ENCODE measurements at regions not wholly inside any gene's neighbourhood (a gene's known extent, or its start where the extent isn't known, plus 50 kb on each side); places are given as distances from the start of the nearest gene placed in this dataset.

GRCh38 chr20:6689339-6689973, 78.0 kb upstream of the BMP2 start:
- no peak overlapping the region for H4K91ac ChIP-seq (replicated peaks; ENCODE audit: insufficient read length, low read length)
- no peak overlapping the region for H2BK12ac ChIP-seq (ENCODE audit: low read depth, low read length)
- WGBS, 2 experiments (ENCODE audit: extremely low coverage in 1 of 2, insufficient coverage in 1 of 2, insufficient read length in 1 of 2, insufficient replicate concordance in 2 of 2, low coverage in 1 of 2, low lambda C conversion rate in 2 of 2, missing lambda C conversion rate in 1 of 2), result 88% methylated on average over 7 of the region's 7 CpGs; no CpG with 5 or more reads in 1 of the 2 experiments
- TF ChIP-seq YY1 (IDR thresholded peaks at IDR 0.05; ENCODE audit: low read depth, low read length), result no peak
- no peak for TF ChIP-seq USF2 (IDR thresholded peaks at IDR 0.05; ENCODE audit: low read length)
- no peak for TF ChIP-seq NANOG (IDR thresholded peaks at IDR 0.05; ENCODE audit: insufficient read depth, low read depth, low read length, poor library complexity, severe bottlenecking)
- TF ChIP-seq HDAC2 (IDR thresholded peaks at IDR 0.05; ENCODE audit: borderline replicate concordance in 1 of 2, low read depth in 2 of 2, low read length in 2 of 2), result no peak
- TF ChIP-seq TAF1 (IDR thresholded peaks at IDR 0.05; ENCODE audit: low read depth, low read length), result no peak
- TF ChIP-seq GTF2F1 (IDR thresholded peaks at IDR 0.05; ENCODE audit: borderline replicate concordance, low read depth, low read length), result no peak
- TF ChIP-seq PHF8 (conservative IDR thresholded peaks at IDR 0.05; ENCODE audit: low read depth, low read length), result no peak
- no peak for TF ChIP-seq RNF2 (IDR thresholded peaks at IDR 0.05; ENCODE audit: borderline replicate concordance, low read depth, low read length, missing control alignments, poor library complexity, severe bottlenecking)
- TF ChIP-seq TEAD4 (IDR thresholded peaks at IDR 0.05; ENCODE audit: low read depth, low read length), result no peak
- POLR2A ChIA-PET (ENCODE audit: partially characterized antibody), result no interaction called here
- H3K27me3 ChIP-seq (replicated peaks in 1 of 4; ENCODE audit: control insufficient read depth in 3 of 4, extremely low read depth in 1 of 4, insufficient read depth in 3 of 4, low read length in 3 of 4), result no peaks in the 10 kb centered on the region
- DNase-seq (ENCODE audit: low read depth in 1 of 2, low spot score in 2 of 2), result no peak
- H2BK15ac ChIP-seq (ENCODE audit: low read length), result no peak overlapping the region
- H3K4me2 ChIP-seq (ENCODE audit: insufficient read depth in 1 of 2, low read depth in 2 of 2, low read length in 2 of 2), result no peak overlapping the region
- H3K36me3 ChIP-seq (ENCODE audit: control insufficient read depth in 2 of 4, insufficient read depth in 4 of 4, low read length in 3 of 4), result no peaks in the 10 kb centered on the region
- H3K4ac ChIP-seq (replicated peaks; ENCODE audit: insufficient read length, low read depth, low read length), result no peak overlapping the region
- H3K27ac ChIP-seq (ENCODE audit: low read depth, low read length), result no peak overlapping the region
- no peak overlapping the region for H4K8ac ChIP-seq (ENCODE audit: extremely low read depth, insufficient read depth, low read length)
- H3K79me2 ChIP-seq (ENCODE audit: control insufficient read depth in 1 of 2, insufficient read depth in 2 of 2, low read length in 2 of 2), result no peaks in the 10 kb centered on the region
- no peak overlapping the region for H2BK120ac ChIP-seq (replicated peaks; ENCODE audit: low read depth, low read length)
- H3K23ac ChIP-seq (ENCODE audit: insufficient read length), result no peak overlapping the region
- FAIRE-seq, result no peak
- H3K79me1 ChIP-seq (ENCODE audit: low read depth, low read length), result no peaks in the 10 kb centered on the region
- H2AFZ ChIP-seq (ENCODE audit: low read length), result no peak overlapping the region
- H4K20me1 ChIP-seq (replicated peaks in 1 of 2; ENCODE audit: control insufficient read depth in 1 of 2, insufficient read depth in 2 of 2, low read length in 2 of 2), result no peaks in the 10 kb centered on the region
- H3K9me3 ChIP-seq (ENCODE audit: insufficient read depth in 2 of 2, low read depth in 1 of 2, low read length in 1 of 2), result no peaks in the 10 kb centered on the region
- H2AK5ac ChIP-seq (ENCODE audit: low read depth, low read length), result no peak overlapping the region
- no peak overlapping the region for H3K18ac ChIP-seq (ENCODE audit: extremely low read depth, low read length)
- H2BK5ac ChIP-seq (ENCODE audit: low read depth, low read length), result no peak overlapping the region
- H3K9ac ChIP-seq (replicated peaks in 1 of 4; ENCODE audit: extremely low read depth in 1 of 4, low read depth in 3 of 4, low read length in 3 of 4), result no peak overlapping the region
- no peak overlapping the region for H3K14ac ChIP-seq (ENCODE audit: insufficient read length)
- no peak overlapping the region for H2BK20ac ChIP-seq (ENCODE audit: low read length)
- CTCF ChIA-PET (ENCODE audit: partially characterized antibody), result no interaction called here
- H3K4me1 ChIP-seq (replicated peaks in 1 of 4; ENCODE audit: control insufficient read depth in 3 of 4, insufficient read depth in 4 of 4, low read length in 3 of 4), result 0 out of 7 replicates have a peak, but pooled peaks cover 0 to 2% (median 0%) of the 10 kb centered on the region in 4 experiments
- no peak overlapping the region for H3K56ac ChIP-seq (replicated peaks; ENCODE audit: insufficient read length, low read depth, low read length)
- H3K4me3 ChIP-seq (ENCODE audit: extremely low read depth in 1 of 4, insufficient read depth in 2 of 4, low read depth in 3 of 4, low read length in 4 of 4), result no peak overlapping the region
- H3K23me2 ChIP-seq (ENCODE audit: low read depth, low read length), result no peaks in the 10 kb centered on the region
- H4K5ac ChIP-seq (ENCODE audit: insufficient read length, low read depth, low read length), result no peak overlapping the region
